ENCODE measurements at regions not wholly inside any gene's neighbourhood (a gene's known extent, or its start where the extent isn't known, plus 50 kb on each side); places are given as distances from the start of the nearest gene placed in this dataset.
"Not testable (repeated sequence)": the region's sequence is repeated elsewhere in the genome, so short reads cannot be mapped to it uniquely, and the experiment has no call there.

- not testable (repeated sequence) for TF ChIP-seq EP300, CTCF (IDR thresholded peaks at IDR 0.05)
These were observed 520.8 kb downstream of the TTLL7 start for GRCh38 chr1:83478127-83478526.
